ENCODE measurements at regions not wholly inside any gene's neighbourhood (a gene's known extent, or its start where the extent isn't known, plus 50 kb on each side); places are given as distances from the start of the nearest gene placed in this dataset.

GRCh38 chr6:14549304-14549770, 431.8 kb downstream of the CD83 start:
- H3K4me1 ChIP-seq (replicated peaks; ENCODE audit: insufficient read depth): no peaks in the 10 kb centered on the region
- CTCF ChIA-PET: no interaction called here
- H3K27ac ChIP-seq: no peak overlapping the region
- no peak overlapping the region for H3K4me2 ChIP-seq
- no peaks in the 10 kb centered on the region for H3K9me3 ChIP-seq (ENCODE audit: insufficient read depth, low read depth)
- POLR2A ChIA-PET (ENCODE audit: unreplicated experiment): no interaction called here
- no peaks in the 10 kb centered on the region for H3K36me3 ChIP-seq (ENCODE audit: low read depth)
- H3K4me3 ChIP-seq: no peak overlapping the region
- no peaks in the 10 kb centered on the region for H4K20me1 ChIP-seq (ENCODE audit: insufficient read depth)
- H2AFZ ChIP-seq: no peak overlapping the region
- no peaks in the 10 kb centered on the region for H3F3A ChIP-seq (ENCODE audit: insufficient read depth, low read depth)
- no peaks in the 10 kb centered on the region for H3K27me3 ChIP-seq (ENCODE audit: insufficient read depth, low read depth)
- no TSS peak for BruUV-seq (replicated peaks)
- TF ChIP-seq EZH2 (IDR thresholded peaks at IDR 0.05; ENCODE audit: low read depth) (no peak), CTCF (conservative IDR thresholded peaks at IDR 0.05) (no peak)
- no peaks in the 10 kb centered on the region for H3K9me2 ChIP-seq (ENCODE audit: insufficient read depth)
- H3K79me2 ChIP-seq (ENCODE audit: low read depth): no peaks in the 10 kb centered on the region
- no peak for DNase-seq
- intact Hi-C loops (cut with micrococcal nuclease; ENCODE audit: unreplicated experiment): no loop called here

GRCh38 chr6:14549871-14550270, 432.3 kb downstream of the CD83 start:
- Histone ChIP-seq H3K79me2 (ENCODE audit: low read depth) (no peaks in the 10 kb centered on the region), H3K4me2 (no peak overlapping the region), H3K4me3 (no peak overlapping the region), H3F3A (ENCODE audit: insufficient read depth, low read depth) (no peaks in the 10 kb centered on the region), H3K4me1 (replicated peaks; ENCODE audit: insufficient read depth) (no peaks in the 10 kb centered on the region), H4K20me1 (ENCODE audit: insufficient read depth) (no peaks in the 10 kb centered on the region), H3K9me2 (ENCODE audit: insufficient read depth) (no peaks in the 10 kb centered on the region), H3K36me3 (ENCODE audit: low read depth) (no peaks in the 10 kb centered on the region), H3K27me3 (ENCODE audit: insufficient read depth, low read depth) (no peaks in the 10 kb centered on the region), H3K27ac (no peak overlapping the region), H2AFZ (no peak overlapping the region), H3K9me3 (ENCODE audit: insufficient read depth, low read depth) (no peaks in the 10 kb centered on the region)
- no peak for DNase-seq
- intact Hi-C loops (cut with micrococcal nuclease; ENCODE audit: unreplicated experiment): no loop called here
- no peak for TF ChIP-seq CTCF (conservative IDR thresholded peaks at IDR 0.05)
- TF ChIP-seq EZH2 (IDR thresholded peaks at IDR 0.05; ENCODE audit: low read depth): no peak
- CTCF ChIA-PET: no interaction called here
- no TSS peak for BruUV-seq (replicated peaks)
- POLR2A ChIA-PET (ENCODE audit: unreplicated experiment): no interaction called here

- no peaks in the 10 kb centered on the region for H3K9me3 ChIP-seq (ENCODE audit: insufficient read depth, low read depth)
- H3K79me2 ChIP-seq (ENCODE audit: low read depth): no peaks in the 10 kb centered on the region
- intact Hi-C loops (cut with micrococcal nuclease; ENCODE audit: unreplicated experiment): no loop called here
- TF ChIP-seq CTCF (conservative IDR thresholded peaks at IDR 0.05): no peak
- TF ChIP-seq EZH2 (IDR thresholded peaks at IDR 0.05; ENCODE audit: low read depth): no peak
- POLR2A ChIA-PET (ENCODE audit: unreplicated experiment): no interaction called here
- DNase-seq: no peak
- H3K4me2 ChIP-seq: no peak overlapping the region
- no peak overlapping the region for H3K4me3 ChIP-seq
- no peak overlapping the region for H3K27ac ChIP-seq
- no peaks in the 10 kb centered on the region for H3F3A ChIP-seq (ENCODE audit: insufficient read depth, low read depth)
- no TSS peak for BruUV-seq (replicated peaks)
- no peak overlapping the region for H2AFZ ChIP-seq
- H4K20me1 ChIP-seq (ENCODE audit: insufficient read depth): no peaks in the 10 kb centered on the region
- no peaks in the 10 kb centered on the region for H3K36me3 ChIP-seq (ENCODE audit: low read depth)
- CTCF ChIA-PET: no interaction called here
- H3K27me3 ChIP-seq (ENCODE audit: insufficient read depth, low read depth): no peaks in the 10 kb centered on the region
- no peaks in the 10 kb centered on the region for H3K4me1 ChIP-seq (replicated peaks; ENCODE audit: insufficient read depth)
- H3K9me2 ChIP-seq (ENCODE audit: insufficient read depth): no peaks in the 10 kb centered on the region
Observed at GRCh38 chr6:14550410-14550809, 432.8 kb downstream of the CD83 start.
